Neural crest cell (in vitro differentiated cells): ENCODE measurements at regions not wholly inside any gene's neighbourhood (a gene's known extent, or its start where the extent isn't known, plus 50 kb on each side); places are given as distances from the start of the nearest gene placed in this dataset.

Experiments
- DNase-seq: peaks from one replicate; pipeline ENCODE4 v3.0.0; 2021; ENCODE audit warnings: low read depth, mixed read lengths, low spot score
- H3K27ac Mint-ChIP-seq: one replicate; pipeline ENCODE4 v1.8.0; 2021; ENCODE audit warnings: mild to moderate bottlenecking, mixed read lengths; ENCODE audit not compliant: unreplicated experiment
- H3K27me3 Mint-ChIP-seq: 2 replicates; pipeline ENCODE4 v1.8.0; 2021; ENCODE audit warnings: low read depth, mild to moderate bottlenecking, mixed read lengths
- H3K36me3 Mint-ChIP-seq: 2 replicates; pipeline ENCODE4 v1.8.0; 2021; ENCODE audit warnings: low read depth, mild to moderate bottlenecking, mixed read lengths
- H3K4me1 Mint-ChIP-seq: 2 replicates; pipeline ENCODE4 v1.8.0; 2021; ENCODE audit warnings: mixed read lengths
- H3K4me3 Mint-ChIP-seq: one replicate; pipeline ENCODE4 v1.8.0; 2021; ENCODE audit warnings: mild to moderate bottlenecking, mixed read lengths
- H3K9me3 Mint-ChIP-seq: 2 replicates; pipeline ENCODE4 v1.8.0; 2021; ENCODE audit warnings: mixed read lengths
- TF ChIP-seq, protein P1 (sequence below): fragments of 200-600 bp; sonication (generic); conservative IDR thresholded peaks from 2 replicates; pipeline ENCODE4 v1.5.0; 2021; ENCODE audit warnings: antibody characterized with exemption, mild to moderate bottlenecking

DNA sequence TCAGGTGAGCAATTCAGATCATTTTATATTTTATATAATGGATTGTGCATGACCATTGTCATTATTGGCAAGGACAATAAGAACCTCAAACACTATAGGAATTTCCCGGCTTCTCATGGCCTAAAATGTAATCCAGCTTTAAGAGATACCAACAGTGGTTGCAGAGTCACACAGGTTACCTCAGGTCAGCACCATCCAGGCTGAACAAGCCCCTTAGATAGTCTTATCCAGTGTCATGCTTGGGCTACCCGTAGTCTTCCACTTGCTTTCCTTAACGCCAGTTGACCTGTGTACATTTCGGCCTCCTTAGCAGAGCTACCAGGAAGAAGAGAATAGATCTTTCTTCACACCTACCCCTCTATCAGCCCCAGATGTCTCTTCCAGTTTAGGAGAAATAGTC, 293.3 kb upstream of the SYT4 start:
- H3K27ac Mint-ChIP-seq, result no peak overlapping the region

DNA sequence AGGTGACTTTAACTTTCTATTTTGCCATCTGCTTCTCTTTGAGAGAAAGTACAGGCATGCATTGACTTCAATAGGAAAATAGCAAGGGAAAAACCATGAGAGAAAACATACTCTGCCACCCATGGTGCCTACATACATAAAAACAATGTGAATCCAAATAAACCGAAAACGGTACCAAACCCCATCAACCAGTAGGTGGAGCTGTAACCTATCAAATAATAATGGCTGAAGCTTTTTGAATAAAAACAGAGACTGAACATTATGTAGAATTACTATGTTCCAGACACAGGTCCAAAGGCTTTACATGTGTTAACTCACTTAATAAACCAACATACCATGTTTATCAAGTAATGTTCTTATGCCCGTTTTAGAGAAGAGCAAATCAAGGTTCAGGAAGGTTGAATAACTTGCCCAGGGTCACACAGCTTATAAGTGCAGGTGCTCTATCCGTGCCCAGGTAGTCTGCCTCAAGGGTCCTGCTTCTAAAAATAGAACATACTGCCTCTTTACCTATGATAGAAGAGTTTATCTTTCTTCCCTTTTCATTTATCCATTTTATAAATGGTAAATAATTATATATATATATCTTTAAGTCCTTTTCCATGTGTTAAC, 293.9 kb upstream of the SYT4 start:
- Mint-ChIP-seq H3K27ac (no peak overlapping the region), H3K27me3 (peaks cover 9% of the 10 kb centered on the region), H3K4me1 (no peaks in the 10 kb centered on the region), H3K36me3 (no peaks in the 10 kb centered on the region), H3K4me3 (no peak overlapping the region), H3K9me3 (no peaks in the 10 kb centered on the region)
- TF ChIP-seq, protein P1, sequence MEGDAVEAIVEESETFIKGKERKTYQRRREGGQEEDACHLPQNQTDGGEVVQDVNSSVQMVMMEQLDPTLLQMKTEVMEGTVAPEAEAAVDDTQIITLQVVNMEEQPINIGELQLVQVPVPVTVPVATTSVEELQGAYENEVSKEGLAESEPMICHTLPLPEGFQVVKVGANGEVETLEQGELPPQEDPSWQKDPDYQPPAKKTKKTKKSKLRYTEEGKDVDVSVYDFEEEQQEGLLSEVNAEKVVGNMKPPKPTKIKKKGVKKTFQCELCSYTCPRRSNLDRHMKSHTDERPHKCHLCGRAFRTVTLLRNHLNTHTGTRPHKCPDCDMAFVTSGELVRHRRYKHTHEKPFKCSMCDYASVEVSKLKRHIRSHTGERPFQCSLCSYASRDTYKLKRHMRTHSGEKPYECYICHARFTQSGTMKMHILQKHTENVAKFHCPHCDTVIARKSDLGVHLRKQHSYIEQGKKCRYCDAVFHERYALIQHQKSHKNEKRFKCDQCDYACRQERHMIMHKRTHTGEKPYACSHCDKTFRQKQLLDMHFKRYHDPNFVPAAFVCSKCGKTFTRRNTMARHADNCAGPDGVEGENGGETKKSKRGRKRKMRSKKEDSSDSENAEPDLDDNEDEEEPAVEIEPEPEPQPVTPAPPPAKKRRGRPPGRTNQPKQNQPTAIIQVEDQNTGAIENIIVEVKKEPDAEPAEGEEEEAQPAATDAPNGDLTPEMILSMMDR, result peak; percentile 89
- DNase-seq, result peak; percentile 36

More for the DNA sequence above, 293.3 kb upstream of the SYT4 start:
- Mint-ChIP-seq H3K9me3 (no peaks in the 10 kb centered on the region), H3K4me3 (no peak overlapping the region), H3K27me3 (peaks cover 9% of the 10 kb centered on the region), H3K4me1 (no peaks in the 10 kb centered on the region), H3K36me3 (no peaks in the 10 kb centered on the region)
- TF ChIP-seq, protein P1, result no peak
- DNase-seq, result no peak

DNA sequence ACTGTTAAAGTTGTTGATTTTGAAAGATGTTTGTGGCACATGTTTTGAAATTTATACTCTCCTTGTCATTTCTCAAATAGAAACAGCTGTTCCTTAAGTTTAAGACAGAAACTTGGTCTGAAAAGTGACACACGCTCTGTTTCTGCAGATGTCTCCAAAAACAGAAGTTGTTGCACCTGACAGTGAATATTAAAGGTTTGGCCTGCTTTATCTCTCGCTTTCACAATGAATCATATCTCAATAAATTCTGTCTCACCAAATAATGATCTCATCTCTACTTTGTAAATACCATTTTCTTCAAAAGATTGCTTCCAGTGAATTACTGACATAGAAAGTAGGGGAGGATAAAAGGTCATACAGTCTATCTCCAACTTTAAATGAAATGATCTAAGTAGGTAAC, 294.9 kb upstream of the SYT4 start:
- Mint-ChIP-seq H3K36me3 (no peaks in the 10 kb centered on the region), H3K27me3 (peaks cover 9% of the 10 kb centered on the region), H3K4me3 (no peak overlapping the region), H3K27ac (peak overlapping the region; percentile 5), H3K4me1 (no peaks in the 10 kb centered on the region), H3K9me3 (no peaks in the 10 kb centered on the region)
- no peak for DNase-seq
- TF ChIP-seq, protein P1, result no peak

DNA sequence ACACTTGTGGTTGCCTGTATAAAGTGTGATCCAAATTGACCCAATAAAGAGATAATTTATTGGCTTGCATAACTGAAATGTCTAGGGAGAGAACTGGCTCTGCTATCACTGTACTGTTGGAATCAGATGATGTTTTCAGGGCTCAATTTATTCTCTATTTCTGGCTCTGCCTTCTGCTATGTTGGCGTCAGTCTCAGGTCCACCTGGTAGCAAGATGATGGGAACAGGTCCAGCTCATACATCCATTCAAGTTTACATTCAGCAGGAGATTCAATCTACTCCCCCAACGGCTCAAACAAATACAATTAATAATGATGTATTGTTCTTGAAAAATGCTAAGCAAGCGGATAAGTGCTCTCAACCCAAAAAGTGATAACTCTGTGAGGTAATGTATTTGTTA, 297.7 kb upstream of the SYT4 start:
- no peak overlapping the region for H3K4me3 Mint-ChIP-seq
- H3K36me3 Mint-ChIP-seq, result no peaks in the 10 kb centered on the region
- no peaks in the 10 kb centered on the region for H3K4me1 Mint-ChIP-seq
- TF ChIP-seq, protein P1, result no peak
- DNase-seq, result no peak
- H3K27me3 Mint-ChIP-seq, result no peaks in the 10 kb centered on the region
- H3K27ac Mint-ChIP-seq, result no peak overlapping the region
- no peaks in the 10 kb centered on the region for H3K9me3 Mint-ChIP-seq

DNA sequence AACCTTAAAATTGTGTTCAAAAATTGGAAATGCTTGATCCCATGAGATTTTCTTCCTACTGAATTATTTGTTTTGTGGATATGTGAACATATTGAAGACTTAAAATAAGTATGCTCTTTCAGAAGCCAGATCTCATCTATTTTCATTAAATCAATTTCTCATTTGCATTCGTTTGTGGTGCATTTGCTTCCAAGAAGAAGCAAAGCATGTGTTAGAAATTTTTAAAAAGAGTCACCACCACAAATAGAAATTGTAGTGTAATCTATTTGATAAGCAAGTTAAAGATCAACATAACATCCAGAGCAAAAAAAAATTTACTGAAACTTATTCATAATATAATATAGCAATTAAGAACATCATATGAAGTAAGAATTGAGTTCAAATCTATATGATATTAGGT, 300.9 kb upstream of the SYT4 start:
- H3K4me1 Mint-ChIP-seq, result no peaks in the 10 kb centered on the region
- TF ChIP-seq, protein P1, result no peak
- no peak overlapping the region for H3K4me3 Mint-ChIP-seq
- no peak for DNase-seq
- H3K27me3 Mint-ChIP-seq, result no peaks in the 10 kb centered on the region
- no peaks in the 10 kb centered on the region for H3K36me3 Mint-ChIP-seq
- H3K9me3 Mint-ChIP-seq, result no peaks in the 10 kb centered on the region
- H3K27ac Mint-ChIP-seq, result no peak overlapping the region
